GM21390 (cell line): ENCODE measurements at regions not wholly inside any gene's neighbourhood (a gene's known extent, or its start where the extent isn't known, plus 50 kb on each side); places are given as distances from the start of the nearest gene placed in this dataset.
"Not testable (repeated sequence)": the region's sequence is repeated elsewhere in the genome, so short reads cannot be mapped to it uniquely, and the experiment has no call there.

Experiments
- ATAC-seq: cut with Tn5 transposase; IDR thresholded peaks from one replicate; pipeline ENCODE4 v1.9.1; 2021; ENCODE audit not compliant: unreplicated experiment

GRCh38 chrX:138875472-138875871 lies 164.0 kb upstream of the FGF13 start:
- no peak for ATAC-seq

DNA sequence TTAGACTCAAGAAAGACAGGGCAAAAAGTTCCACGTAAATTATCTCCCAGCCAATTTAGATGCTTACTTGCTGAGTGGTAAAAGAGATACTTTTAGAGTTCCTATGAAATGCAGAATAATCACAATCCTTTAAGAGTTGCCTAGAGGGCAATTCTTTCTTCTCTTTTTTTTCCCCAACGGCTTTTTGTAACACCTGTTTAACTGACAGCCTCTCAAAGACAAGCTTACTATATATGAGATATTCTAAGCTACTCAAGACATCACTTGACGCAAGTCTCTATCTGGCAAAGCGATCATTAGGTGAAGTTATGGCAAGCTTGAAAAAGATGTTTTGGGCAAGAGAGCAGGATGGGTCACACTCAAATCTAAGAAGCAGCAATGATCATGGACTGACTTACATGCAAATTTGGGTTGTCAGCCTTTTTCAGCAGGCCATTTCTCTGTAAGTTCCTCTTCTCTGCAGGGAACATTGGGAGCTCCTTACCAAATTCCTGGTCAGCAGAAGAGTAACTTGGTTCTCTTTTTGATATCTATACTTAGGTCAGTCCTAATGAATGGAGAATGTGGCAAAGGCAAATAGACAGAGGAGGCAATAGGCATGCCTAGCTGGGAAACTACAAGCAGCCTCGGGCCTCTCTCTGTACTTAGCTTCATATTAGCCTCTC lies 162.9 kb upstream of the FGF13 start:
- ATAC-seq: no peak

DNA sequence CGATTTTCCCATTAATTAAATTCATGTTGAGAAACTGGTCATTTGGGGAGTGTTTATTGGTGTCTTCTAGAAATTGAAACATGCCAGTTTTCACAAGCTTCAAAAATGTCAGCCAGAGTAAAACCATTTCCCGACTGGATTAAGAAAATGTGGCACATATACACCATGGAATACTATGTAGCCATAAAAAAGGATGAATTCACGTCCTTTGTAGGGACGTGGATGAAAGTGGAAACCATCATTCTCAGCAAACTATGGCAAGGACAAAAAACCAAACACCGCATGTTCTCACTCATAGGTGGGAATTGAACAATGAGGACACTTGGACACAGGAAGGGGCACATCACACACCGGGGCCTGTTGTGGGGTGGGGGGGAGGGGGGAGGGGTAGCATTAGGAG lies 162.1 kb upstream of the FGF13 start:
- not testable (repeated sequence) for ATAC-seq

- no peak for ATAC-seq
Observed at GRCh38 chrX:138872537-138872936, 161.0 kb upstream of the FGF13 start.

DNA sequence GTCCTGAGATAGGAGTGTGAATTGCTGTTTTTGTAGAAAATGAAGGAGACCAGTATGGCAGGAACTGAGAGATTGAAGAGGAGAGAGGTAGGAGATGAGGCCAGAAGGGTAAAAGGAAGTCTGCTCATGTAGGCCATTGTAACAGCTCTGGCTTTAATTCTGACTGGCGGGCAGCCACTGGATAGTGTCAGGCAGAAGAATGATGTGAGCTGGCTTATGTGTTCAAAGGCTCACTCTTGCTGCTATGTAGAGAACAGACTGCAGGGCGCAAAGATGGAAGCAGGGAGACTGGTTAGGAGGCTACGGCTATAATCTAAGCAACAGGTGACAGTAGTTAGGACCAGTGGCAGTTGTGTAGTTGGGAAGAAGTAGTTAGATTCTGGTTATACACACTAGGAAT lies 160.2 kb upstream of the FGF13 start:
- ATAC-seq: no peak

DNA sequence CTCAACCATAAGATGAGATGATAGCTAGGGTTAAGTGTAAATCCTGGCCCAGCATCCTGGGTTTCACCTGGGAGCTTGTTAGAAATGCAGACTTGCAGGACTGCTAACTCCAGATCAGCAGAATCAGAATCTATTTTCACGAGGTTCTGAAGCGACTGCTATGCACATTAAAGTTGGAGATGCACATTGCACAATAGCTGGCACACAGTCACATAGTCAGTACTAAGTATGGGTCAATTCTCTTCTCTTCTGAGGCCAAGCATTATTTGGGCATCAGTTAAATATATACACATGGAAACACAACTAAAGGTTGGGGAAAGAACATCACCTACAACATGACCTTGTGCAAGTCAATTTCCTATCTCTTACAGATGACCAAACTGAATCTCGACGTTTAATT lies 155.1 kb upstream of the FGF13 start:
- ATAC-seq: no peak

GRCh38 chrX:138865093-138865649 lies 153.7 kb upstream of the FGF13 start:
- no peak for ATAC-seq

DNA sequence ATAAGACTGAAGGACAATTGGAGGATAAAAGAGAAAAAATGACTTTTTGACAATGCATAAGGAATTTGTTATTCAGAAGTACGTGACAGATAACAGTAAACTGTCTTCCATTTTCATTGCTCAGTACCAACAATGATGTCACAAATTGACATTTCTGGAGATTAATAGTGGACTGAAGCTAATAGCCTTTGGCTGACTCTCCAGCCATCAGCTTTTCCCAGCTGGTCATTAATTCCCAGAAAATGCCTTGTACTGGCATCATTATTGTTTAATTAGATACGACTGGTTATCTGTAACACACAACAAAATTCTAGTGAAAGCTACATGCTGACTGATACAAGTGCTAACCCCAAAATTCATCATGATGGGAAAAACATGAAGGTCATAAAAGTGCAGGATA lies 147.9 kb upstream of the FGF13 start:
- ATAC-seq: no peak

- ATAC-seq: no peak
Observed at GRCh38 chrX:138858951-138859350, 147.4 kb upstream of the FGF13 start.

DNA sequence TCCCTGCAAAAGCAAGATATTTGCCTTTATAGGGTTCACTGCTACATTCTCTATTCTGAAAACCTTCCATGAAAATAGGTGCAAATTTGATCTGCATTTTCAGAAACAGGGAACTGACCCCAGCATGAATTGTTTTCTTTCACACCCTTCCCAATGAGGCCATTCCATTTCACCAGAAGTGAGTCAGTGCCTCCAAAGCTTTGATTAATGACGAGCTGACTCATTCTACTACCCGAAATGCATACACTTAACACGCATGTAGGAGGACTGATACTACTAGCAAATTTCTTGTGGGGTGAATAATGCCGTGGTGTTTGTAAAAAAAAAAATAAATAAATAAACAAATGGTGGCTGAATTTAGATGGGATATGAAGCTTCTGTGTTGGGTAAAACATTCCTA lies 146.9 kb upstream of the FGF13 start:
- ATAC-seq: no peak

DNA sequence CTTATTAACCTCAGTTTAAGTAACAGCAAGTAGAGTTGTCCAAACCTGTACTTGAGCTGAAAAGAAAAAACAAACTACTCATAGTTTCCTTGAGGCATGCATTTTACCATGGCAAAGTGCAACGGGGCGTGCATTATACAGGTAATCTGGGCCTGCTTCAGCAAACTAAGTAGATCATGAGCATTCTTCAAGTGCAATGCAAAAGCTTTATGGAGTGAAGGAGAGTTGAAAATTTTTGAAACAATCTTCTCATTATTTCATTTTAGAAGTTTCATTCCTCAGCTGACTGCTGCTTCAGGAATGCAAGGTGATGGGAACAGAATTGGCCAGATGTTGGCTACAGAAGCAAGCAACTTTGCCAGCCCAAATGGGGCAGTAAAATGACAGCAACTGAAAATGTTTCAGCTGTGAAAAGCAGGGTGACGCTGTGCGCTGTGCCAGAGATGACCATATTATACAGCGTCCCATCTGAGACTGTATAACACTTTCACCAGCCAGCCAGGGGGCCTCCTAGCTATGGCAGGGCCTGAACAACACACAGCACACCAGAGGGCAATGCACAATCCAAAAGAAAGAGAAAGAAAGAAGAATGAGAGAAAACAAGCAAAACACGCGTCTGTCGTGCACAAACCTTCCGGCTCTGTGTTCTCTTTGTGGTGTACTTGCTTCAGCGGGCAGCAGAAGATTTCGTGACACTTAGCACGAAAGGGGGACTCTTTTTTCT lies 145.5 kb upstream of the FGF13 start:
- ATAC-seq: no peak

DNA sequence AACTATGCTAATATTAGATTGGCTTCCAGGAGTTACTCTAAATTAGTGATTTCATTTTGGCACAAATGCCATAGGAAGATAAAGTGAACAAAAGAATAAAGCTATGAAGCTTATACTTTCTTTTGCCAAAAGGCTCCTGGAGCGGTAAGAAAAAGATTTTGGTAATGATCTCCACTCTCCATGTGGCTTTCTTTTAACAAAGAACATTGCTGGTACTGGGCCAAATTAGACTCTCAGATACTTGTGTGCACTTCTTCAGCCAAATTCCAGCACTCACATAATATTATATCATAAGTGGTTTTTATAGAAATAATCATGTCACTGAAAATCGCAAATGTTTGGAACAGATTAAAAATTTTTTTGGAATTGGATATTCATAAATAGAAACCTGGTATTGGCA lies 142.4 kb upstream of the FGF13 start:
- no peak for ATAC-seq

GRCh38 chrX:138849521-138849920 lies 138.0 kb upstream of the FGF13 start:
- no peak for ATAC-seq

DNA sequence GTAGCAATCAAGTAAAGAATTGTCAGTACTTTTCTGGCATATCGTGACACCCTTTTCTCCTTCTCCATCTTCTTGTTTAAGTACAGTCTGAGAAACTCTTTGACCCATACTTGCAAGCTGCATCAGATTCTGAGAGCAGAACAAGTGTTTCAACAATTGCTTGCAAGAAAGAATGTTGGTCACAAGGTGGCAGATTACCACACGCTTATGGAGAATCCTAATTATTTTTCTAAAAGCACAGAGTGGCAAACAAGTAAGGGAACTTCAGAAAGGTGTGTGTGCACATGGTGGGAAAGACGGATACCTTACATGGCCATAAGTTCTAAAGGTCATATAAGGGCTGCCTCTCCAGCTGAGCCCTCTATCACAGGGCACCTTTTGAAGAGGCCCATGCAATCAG lies 136.4 kb upstream of the FGF13 start:
- no peak for ATAC-seq

GRCh38 chrX:138845786-138846185 lies 134.3 kb upstream of the FGF13 start:
- no peak for ATAC-seq

- not testable (repeated sequence) for ATAC-seq
Observed at GRCh38 chrX:138807400-138807799, 95.9 kb upstream of the FGF13 start.

DNA sequence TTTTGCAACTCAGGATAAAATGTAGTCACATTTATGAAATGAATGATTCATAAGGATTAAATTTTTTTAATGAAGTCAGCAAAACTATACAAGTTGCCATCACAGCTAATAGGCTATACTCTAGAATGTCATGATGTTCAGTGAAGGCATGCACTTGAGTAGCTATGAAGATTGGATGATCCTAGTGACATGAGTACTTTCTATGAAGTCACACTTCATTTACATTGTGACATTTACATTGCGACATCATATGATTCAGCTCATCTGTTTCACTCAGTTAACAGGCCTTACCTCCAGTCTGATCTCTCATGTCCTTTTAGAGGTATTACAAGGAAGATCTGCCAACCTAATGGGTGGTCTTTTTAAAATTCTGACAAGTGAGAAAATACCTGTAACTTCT lies 82.7 kb upstream of the FGF13 start:
- no peak for ATAC-seq

GRCh38 chrX:138791551-138791950 lies 80.0 kb upstream of the FGF13 start:
- no peak for ATAC-seq

GRCh38 chrX:138788771-138789170 lies 77.3 kb upstream of the FGF13 start:
- ATAC-seq: no peak

GRCh38 chrX:138778576-138778909 lies 67.0 kb upstream of the FGF13 start:
- ATAC-seq: not testable (repeated sequence)

- ATAC-seq: not testable (repeated sequence)
Observed at GRCh38 chrX:138777908-138778575, 66.5 kb upstream of the FGF13 start.

- ATAC-seq: no peak
Observed at GRCh38 chrX:138777230-138777629, 65.7 kb upstream of the FGF13 start.
